EL (cell line): ENCODE measurements at regions not wholly inside any gene's neighbourhood (a gene's known extent, or its start where the extent isn't known, plus 50 kb on each side); places are given as distances from the start of the nearest gene placed in this dataset.

Source experiments
- DNase-seq: peaks from one replicate; pipeline ENCODE4 v3.0.0-alpha.2; 2016

DNA sequence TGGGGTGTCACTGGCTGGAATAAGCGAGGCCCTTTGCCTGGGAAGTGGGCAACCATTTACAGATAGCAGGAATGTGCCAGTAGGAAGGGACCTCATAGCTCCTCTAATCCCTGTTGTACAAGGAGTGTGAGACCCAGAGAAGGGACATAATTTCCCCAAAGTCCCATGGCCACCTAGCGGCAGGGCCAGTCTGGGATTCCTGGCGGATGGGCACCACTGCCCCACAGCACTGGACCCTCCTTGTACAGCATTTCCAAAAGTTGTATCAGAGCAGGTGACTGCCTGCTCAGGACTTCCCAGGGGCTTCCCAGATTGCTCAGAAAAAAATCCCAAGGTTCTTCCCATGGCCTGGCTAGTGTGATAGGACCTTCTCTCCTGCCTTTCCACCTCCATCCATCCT is 185.8 kb downstream of the GLI2 start:
- no peak for DNase-seq

DNA sequence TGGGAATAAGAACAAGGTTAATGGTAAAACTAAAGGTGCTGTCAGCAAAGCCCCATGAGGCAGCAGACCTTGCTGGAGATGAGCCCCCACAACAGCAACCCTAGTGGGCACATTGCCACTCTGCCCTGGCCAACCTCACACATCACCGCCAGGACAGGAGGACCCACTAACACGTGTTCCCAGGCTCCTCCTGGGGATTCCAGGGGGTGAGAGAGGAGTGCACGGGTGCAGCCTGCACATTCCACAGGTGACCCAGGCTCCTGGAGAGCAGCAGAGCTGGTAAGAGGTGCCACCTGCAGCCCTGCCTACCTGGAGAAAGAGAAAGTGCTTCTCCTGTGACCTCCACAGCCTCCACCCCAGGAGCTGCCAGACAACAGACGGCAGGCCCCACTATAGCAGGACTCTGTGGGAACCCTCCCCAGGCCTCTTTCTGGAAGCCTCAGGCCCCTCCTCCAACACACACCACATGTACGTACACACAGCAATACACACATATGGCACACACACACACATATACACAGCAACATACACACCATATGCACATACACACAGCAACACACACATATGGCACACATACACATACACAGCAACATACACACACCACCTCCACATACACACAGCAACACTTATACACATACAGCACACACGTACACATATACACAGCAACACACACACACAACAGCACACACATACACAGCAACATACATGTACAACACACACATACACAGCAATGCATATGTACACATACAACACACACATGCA is 187.1 kb downstream of the GLI2 start:
- no peak for DNase-seq

DNA sequence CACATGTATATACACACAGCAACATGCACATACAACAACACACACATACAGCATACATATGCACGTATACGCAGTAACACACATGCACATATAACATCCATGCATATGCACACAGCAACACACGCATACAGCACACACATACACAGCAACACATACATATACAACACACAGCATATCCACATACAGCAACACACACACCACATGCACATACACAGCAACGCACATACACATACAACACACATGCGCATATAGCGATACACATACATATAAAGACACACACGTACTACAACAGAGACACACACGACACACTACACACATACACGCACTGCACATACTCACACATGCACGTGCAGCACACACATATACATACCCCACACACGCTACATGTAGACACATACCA is 187.8 kb downstream of the GLI2 start:
- no peak for DNase-seq

DNA sequence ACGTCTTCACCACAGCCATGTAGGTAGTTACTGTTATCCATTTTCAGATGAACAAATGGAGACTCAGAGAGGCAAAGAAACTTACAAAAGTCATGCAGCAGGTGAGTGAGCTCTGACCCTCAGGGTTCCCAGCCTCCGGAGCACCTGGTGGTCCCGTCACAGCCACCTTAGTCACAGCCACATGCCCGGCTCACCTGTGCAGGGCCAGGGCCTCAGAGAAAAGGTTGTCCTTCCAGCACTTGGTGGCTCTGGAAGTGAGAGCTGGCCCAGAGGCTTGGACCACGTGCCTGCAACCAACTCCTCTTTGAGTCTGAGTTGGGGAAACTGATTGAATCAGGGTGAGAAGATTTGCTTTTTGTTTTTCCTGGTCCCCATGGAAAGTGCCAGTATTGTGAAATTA is 189.3 kb downstream of the GLI2 start:
- DNase-seq: no peak

DNA sequence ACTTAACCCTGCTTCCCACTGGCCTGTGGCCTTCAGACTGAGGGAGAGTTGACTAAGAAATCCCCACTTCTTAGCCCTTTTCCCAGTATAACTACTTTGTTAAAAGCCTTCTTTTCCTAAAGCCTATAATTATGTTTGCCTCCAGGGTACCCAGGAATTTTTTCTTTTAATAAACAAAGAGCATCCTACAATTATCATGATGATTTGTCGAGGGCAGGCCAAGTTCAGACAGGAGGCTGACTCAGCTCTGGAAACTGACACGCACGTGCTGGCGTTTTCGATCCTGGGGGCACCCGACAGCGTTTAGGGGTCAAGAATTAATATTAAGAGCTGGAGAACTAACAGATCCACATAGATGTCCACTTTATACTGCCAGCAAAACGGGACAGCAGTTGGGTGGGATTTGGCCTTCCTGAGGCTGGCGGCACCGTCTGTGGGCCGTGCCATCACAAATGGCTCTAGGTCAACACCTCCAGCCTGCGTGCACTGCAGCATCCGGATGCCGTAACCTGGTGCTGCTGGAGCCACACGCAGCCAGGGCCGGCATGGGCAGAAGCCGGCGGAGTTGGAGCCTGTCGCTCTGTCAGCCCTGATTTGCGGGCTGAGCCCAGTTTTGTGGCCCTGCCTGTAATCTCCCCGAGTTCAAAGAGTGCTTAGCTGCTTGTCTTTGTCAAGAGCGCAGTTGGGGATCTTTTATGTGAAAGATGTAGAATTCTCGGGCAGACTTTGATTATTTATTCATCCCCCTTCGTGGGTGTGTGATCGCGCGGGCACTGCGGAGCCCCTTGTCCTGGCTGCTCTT is 191.0 kb downstream of the GLI2 start:
- peak; percentile 71 for DNase-seq

DNA sequence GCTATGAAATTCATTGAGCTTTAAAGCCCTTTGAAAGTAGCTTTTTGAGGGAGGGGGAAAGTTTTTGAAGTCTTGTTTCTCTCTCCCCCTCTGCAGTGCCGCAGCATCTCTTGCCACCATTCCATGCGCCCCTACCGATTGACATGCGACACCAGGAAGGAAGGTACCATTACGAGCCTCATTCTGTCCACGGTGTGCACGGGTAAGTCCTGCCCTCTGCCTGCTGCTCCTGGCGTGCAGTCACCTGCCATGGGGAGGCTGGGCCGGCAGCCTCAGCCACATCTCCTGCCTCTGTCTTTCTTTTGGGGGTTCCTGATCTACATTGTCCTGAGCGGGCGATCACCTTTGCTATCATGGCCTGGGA is 191.6 kb downstream of the GLI2 start:
- DNase-seq: no peak

DNA sequence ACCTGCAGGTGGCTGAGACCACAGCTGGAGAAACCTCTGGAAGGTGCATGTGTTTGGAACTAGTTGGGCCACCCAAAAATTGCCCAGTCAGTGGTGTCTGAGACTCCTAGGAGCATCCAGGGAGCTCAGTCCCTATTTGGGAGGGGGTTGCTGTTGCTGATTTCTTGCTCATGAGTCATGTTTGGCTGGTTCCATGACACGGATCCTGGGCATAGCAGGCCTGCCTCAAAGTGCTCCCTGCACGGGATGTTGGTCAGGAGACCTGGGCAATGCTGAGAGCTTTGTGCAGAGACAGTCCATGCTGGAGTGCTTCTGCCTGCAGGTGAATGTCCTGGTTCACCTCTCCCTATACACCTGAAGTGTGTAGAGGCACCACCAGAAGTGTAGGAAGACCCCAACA is 194.2 kb downstream of the GLI2 start:
- peak; percentile 67 for DNase-seq

DNA sequence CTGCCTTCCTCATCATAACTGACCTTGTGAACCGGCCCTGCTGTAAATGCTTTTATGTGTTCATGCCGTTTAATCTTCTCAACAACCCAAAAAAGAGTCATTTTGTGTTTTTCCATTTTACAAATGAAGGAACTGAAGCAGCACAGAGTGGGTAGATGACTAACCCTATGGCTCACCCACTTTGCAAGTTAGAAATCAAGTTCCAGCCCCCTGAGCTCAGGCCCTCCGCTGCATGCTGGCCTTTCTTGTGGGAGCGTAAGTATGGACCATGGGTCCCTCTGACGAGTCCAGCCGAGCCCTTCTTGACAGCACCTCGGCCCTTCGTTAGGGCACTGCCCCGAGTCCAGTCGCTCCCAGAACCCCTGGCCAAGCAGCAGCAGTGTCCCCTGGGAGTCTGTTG is 194.6 kb downstream of the GLI2 start:
- no peak for DNase-seq

DNA sequence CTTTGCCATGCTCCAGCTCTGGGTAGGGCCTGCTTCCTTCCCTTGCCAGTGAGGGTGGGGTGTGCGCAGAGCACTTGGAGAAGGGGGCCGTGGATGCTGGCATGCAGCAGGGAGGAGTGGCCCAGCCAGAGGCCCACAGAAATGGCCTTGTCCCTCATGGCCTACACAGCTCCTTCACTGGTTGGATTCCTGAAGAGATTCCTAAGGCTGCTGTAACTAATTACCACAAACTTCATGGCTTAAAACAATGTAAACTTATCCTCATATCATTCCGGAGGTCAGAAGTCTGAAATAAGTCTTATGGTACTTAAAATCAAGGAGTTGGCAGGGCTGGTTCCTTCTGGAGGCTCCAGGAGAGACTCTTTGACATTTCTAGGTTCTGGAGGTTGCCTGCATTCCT is 195.2 kb downstream of the GLI2 start:
- DNase-seq: no peak

DNA sequence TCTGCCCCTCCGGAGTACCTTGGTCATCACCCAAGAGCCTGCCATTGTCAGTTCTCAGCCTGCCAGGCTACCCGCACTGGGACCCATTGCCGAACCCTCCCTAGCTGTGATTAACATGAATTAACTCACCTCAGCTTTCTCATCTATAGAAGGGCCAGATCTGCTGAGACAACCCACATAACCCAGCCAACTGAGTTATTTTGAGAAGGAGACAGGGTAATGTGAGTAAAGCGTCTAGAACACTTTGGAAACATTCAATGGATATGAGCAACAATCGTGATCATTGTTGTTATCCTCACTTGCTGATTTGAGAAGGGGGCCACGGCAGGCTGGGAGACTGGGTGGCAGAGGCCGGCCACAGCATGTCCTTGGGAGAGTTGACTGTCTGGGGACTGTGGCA is 196.8 kb downstream of the GLI2 start:
- no peak for DNase-seq

DNA sequence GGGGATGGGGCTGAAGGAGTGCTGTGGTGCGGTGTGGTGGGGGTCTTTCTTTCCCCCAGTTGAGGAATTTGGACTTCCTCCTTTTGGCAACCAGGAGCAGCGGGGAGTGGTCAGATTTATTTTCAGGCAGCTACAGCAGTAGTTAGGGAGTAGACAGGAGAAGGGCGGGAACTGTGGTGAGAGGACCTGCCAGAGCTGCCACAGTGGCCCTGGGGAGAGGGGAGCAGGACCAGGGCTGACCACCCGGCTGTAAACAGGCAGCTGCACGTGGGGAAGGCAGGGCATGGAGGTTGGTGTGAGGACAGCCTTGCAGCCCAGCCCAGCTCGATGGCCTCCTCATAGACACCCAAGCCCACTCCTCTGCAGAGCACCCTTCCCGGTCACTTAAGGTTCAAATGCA is 197.2 kb downstream of the GLI2 start:
- DNase-seq: no peak

DNA sequence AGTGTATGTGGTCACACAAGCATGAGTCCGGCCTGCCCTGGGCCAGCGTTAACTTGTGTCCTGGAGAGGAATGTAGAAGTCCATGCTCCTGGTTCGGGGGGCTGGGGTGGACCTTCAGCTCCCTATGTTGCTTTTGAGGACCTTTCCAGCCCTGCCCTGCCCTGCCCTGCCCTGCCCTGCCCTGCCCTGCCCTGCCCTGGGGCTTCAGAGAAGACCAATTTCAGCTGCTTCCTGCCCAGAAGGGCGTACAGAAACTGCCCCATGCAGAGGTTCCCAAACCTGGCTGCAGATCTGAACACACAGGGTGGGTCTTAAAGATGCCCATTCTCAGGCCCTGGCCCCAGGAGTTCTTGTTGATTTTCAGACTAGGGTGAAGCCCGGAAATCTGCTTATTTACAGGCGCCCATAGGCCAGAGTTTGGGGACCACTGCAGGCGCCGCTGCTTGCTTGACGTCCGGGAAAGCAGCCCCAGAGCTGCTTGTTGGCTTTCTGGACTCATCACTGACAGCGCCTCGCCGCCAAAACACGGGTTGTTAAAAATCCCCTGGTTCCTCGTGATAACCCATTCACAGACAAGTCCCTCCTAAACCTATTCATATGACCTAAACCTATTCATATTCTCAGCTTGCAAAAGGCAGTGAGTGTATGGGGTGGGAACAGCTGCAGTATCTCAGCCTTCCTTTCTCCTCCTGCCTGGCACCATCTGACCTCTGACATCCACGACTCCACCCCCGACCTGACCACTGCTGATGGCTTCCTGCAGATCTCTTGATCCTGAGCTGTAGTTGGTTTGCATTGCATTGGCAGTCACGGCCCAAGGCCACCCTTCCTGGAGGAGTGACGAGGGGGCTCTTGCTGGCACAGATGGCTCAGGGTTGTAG is 198.3 kb downstream of the GLI2 start:
- DNase-seq: no peak

DNA sequence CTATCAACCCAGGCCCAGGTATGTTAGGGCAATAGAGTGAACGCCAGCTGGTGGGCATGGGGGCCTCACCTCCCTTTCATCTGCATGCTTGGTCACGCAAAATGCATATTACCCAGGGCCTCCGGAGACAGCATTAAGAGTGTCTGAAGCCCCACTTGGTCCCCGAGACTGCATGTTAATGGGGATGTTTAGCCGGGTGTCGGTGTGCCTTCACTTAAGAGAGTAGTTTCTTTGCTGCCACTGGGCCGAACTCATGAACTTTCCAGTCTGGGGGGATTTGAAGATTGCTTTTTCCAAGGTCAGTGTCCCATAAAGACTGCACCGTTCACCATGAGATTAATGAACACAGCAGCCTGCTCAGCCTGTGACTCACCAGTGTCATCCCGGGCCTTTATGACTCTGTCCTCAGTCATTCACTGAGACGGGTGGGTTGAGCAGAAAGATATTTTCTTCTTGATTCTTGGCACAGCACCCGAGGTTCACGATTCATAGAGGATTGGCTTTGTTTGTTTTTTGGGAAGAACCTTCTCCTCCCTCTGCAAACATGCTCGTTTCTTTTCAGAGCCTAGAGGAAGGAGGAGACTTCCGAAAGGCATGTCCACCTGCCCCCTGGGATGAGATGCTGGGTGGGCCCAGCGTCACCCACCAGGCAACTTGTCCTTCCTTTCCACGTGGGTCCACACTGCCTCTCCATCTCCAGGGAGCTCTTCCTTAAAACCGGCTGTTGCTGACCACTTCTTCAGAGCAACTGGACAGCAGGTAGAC is 199.1 kb downstream of the GLI2 start:
- peak; percentile 96 for DNase-seq

DNA sequence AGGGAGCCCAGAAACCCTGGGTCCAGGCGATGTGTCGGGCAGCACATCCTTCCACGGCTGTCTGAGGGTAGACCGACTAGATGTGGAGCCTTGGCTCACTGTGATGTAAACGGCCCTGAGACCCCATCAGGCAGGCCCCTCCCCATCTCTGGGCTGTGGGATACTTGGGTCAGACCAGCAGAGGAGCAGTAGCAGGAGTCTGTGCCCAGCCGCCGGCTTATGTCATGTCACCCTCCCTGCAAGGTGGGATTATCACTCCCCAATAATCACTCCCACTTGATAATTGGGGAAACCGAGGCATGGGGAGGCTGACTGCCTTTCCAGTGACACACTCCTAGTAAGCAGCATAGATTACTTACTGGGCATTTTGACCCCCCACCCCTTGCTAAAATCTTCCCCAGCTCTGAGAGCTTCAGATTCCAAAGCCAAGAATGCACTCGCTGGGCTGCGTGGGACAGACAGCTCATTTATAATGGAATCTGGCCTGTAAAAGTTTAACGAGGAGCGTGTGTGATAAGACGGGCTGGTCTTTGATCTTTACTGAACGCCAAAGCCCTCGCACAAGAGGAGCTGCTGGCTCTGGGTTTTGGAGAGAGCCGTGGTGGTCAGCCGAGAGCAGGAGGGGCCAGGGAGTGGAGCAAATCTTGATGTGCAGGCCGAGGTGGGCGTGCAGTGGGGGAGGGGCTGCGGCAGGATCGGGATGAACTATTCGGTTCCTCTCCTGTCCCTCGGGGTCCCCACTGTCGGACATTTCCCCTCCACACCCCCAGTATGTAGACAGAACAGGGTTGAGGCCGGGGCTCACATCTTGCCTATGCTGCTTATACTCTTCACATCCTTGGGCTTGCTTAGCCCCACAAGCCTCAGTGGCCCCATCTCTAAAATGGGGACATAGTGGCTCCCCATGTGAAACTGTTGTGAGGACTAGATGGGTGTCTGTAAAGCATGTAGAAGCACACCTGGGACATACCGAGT is 200.0 kb downstream of the GLI2 start:
- DNase-seq: peak; percentile 93

DNA sequence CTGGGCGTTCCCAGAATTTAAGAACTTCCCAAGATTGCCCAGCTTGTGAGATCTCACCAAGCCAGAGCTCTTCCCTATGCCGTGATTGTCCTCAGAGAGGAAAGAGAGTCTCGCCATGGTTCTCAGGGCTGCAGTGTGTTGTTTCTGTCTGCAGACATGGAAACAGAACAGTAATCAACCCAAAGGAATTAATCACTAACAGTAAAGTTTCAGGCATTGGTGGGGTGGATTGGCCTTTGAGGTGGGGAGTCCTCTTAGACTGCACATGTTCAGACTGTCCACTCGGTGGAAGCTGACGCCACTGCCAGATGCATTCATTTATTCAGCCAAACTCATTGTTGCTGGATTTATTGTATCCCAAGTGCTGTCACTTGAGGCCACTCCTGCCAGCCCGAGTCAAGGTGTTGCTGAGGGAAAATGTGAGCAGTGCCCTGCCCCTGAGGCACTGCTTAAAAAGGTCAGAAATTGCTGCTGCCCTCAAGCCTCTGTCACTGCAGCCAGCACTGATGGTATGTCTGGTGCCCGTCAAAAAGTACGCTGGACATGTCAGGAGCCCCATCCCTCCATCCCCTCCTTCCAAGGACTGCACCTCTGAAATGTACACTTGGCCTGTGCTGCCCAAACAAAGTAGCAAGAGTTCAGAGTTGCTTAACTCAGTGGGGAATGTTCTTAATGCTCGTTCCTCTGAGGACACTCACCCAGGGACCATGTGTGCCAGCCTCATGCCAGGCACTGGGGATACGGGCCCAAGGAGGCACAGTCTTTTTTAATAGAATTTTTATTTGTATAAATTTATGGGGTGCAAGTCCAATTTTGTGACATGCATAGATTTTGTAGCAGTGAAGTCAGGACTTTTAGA is 201.0 kb downstream of the GLI2 start:
- no peak for DNase-seq

DNA sequence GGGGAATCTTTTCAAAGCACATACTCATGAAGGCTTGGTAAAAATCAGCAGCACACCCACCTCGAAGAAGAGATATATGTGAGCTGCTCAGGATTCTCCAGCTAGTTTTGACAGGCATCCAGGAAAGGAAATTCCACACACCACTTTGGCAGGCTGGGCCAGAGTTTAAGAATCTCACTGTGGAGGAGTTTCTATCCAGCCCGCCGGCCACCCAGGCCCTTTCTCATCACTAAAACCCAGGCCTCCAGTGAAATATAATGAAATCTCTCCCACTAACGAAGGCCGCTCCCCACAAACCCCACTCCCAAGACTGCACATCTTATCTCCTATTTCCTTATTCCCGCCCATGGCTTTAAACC is 202.0 kb downstream of the GLI2 start:
- peak; percentile 73 for DNase-seq

DNA sequence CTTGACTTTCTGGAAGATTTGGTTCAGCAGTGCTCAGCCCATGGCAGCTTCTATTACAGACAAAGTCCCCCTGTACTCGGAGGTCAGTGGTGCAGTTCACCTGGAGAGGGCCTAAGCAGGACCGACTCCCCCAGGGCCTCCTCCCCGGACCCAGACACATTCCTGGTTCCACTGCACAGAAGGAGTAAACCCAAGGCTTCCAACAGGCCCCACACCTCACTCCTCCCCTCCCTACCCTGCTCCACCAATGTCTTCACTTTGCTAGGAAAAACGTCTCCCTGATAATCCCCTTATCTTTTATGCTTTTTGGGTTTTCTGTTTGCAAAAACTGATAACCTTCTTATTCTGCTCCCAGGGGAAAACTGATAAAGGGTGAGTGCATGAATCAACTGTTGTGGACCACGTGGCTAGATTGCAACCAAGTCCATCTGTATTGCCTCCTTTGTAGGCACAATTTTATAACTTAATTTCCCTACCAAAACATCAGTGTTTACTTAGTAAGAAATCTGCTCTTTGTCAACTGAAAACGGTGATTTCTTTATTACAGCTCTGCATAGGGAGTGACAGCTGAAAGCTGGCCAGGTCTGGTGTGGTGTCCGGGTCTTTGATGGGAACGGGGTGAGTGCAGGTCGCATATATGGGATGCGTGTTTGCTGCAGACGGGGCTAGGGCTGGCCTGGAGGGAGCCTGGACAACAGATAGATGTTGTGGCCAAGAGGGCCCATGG is 202.5 kb downstream of the GLI2 start:
- no peak for DNase-seq

DNA sequence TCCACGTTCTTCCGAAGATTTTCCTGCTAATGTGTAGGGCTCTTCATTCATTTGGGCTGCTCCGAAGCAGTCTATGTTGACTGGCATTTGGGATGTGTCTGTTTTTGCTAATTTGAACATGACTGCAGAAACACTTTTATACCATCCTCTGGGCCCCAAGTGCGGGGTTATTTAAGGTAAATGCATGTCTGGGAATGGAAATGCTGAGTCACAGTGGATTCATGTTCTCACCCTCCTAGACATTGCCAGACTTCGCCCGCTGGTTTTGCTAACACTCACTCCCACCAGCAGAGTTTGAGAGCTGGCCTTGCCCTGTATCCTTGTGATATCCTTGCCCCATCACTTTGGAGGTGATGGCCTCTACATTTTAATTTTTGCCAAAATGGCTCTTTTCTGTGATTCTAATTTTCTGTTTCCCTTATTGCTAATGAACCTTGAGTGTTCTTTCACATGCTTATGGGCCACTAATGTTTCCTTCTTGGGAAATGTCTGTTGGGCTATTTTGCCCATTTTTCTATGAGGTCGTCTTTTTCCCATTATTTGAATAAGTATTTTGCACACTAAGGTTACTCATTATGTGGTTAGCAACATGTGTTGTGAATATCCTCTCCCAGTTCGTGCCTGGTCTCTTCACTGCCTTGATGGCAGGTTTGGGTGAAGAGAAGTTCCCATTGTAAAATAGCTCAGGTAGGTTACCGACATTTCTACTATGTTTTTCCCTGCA is 204.1 kb downstream of the GLI2 start:
- DNase-seq: peak; percentile 78

DNA sequence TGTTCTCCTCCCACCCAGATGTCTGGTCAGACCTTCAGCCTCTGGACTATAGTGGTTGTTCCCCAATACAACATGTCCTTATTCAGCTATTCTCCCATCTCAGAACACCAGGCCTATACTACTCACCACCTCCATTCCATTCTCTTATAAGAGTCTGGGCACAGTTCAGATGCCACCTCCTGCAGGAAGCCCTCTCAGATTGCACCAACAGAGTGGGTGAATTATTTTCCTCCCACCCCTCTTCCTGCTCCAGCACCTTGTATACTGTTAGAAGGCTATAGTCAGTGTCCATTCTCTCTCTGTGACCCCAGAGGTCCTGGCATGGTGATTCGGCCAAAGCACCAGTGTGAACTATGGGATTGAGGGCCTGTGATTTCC is 204.6 kb downstream of the GLI2 start:
- DNase-seq: no peak
